HCT116 (cell line): ENCODE measurements at regions not wholly inside any gene's neighbourhood (a gene's known extent, or its start where the extent isn't known, plus 50 kb on each side); places are given as distances from the start of the nearest gene placed in this dataset.

ENCODE experiments used
- ATAC-seq: fragments of 200-7000 bp; cut with Tn5 transposase; 2 replicates; pipeline ENCODE4 v1.9.1; 2020; ENCODE audit warnings: mild to moderate bottlenecking, moderate library complexity
- BruUV-seq: library from RNA; stranded (reverse); fragments of 400-500 nt; replicated peaks from 2 replicates; lab custom pipeline; 2021; lab: Mats Ljungman, UMichigan
- CTCF ChIA-PET: fragments of 300-600 bp; sonication (Branson Sonifier 250); formaldehyde crosslinking; loops from one replicate; lab custom pipeline; 2021; ENCODE audit warnings: antibody characterized with exemption; lab: Charles Lee
- POLR2A ChIA-PET: fragments of 300-600, 350-600 bp; sonication (Branson Sonifier 250); formaldehyde crosslinking; loops from one replicate; lab custom pipeline; 2021; ENCODE audit warnings: antibody characterized with exemption; lab: Charles Lee
- RAD21 ChIA-PET, 2 experiments: fragments of 300-600 bp; sonication (Branson Sonifier 250); formaldehyde crosslinking; loops; one replicate each; lab custom pipeline; 2023; ENCODE audit warnings: low total read pairs in 2 of 2; ENCODE audit not compliant: uncharacterized antibody in 2 of 2, unreplicated experiment in 2 of 2, low non-redundant PET in 1 of 2; lab: Charles Lee
- DNase-seq: peaks from one replicate; pipeline ENCODE4 v3.0.0-alpha.2; 2010; ENCODE audit warnings: low read depth, low spot score
- H2AFZ ChIP-seq: fragments of 200-600 bp; shearing (Covaris generic), sonication (generic); 2 replicates; pipeline ENCODE4 v1.6.1; 2017; ENCODE audit warnings: low read depth, mixed run types, mixed read lengths, antibody characterized with exemption, low read length; ENCODE audit not compliant: poor library complexity, severe bottlenecking
- H3K27ac ChIP-seq: 2 replicates; pipeline ENCODE4 v1.5.1; 2012; ENCODE audit warnings: low read depth, low read length
- H3K27me3 ChIP-seq: fragments of 200-600 bp; sonication (generic); 2 replicates; pipeline ENCODE4 v1.6.1; 2016; ENCODE audit warnings: mixed run types, low read length, mixed read lengths; ENCODE audit not compliant: insufficient read depth
- H3K36me3 ChIP-seq, 2 experiments: fragments of 200-500 bp in 1 of 2; fragments of 200-600 bp in 1 of 2; sonication (Bioruptor generic) in 1 of 2; sonication (generic) in 1 of 2; 2 replicates each; pipeline versions ENCODE4 v1.5.1 to v1.6.1; 2014 to 2016; ENCODE audit warnings: low read length in 2 of 2, inconsistent platforms in 1 of 2, mixed read lengths in 1 of 2, mixed run types in 1 of 2; ENCODE audit not compliant: insufficient read depth in 2 of 2, control insufficient read depth in 1 of 2
- H3K4me1 ChIP-seq, 2 experiments: fragments of 200-600 bp in 1 of 2; sonication (generic) in 1 of 2; 2 replicates each; pipeline versions ENCODE4 v1.5.1 to v1.6.1; 2012 to 2017; ENCODE audit warnings: low read length in 2 of 2, inconsistent platforms in 1 of 2, mild to moderate bottlenecking in 1 of 2, mixed read lengths in 1 of 2, mixed run types in 1 of 2, moderate library complexity in 1 of 2; ENCODE audit not compliant: insufficient read depth in 2 of 2, control insufficient read depth in 1 of 2
- H3K4me2 ChIP-seq: fragments of 200-600 bp; sonication (generic); 2 replicates; pipeline ENCODE4 v1.6.1; 2017; ENCODE audit warnings: mixed run types, low read length, mixed read lengths
- H3K4me3 ChIP-seq, 2 experiments: fragments of 200-600 bp in 1 of 2; sonication (generic) in 1 of 2; replicated peaks in 1 of 2; 2 replicates each; pipeline ENCODE4 v1.5.1; 2011 to 2016; ENCODE audit warnings: low read length in 2 of 2, control low read depth in 1 of 2, low read depth in 1 of 2, mild to moderate bottlenecking in 1 of 2, mixed read lengths in 1 of 2, mixed run types in 1 of 2
- H3K79me2 ChIP-seq: fragments of 200-600 bp; sonication (generic); 2 replicates; pipeline ENCODE4 v1.6.1; 2017; ENCODE audit warnings: mild to moderate bottlenecking, mixed run types, low read length, moderate library complexity, mixed read lengths; ENCODE audit not compliant: insufficient read depth
- H3K9ac ChIP-seq: fragments of 200-600 bp; sonication (generic); 2 replicates; pipeline ENCODE4 v1.6.1; 2016; ENCODE audit warnings: low read length, mixed read lengths
- H3K9me2 ChIP-seq: fragments of 200-600 bp; sonication (generic), shearing (Covaris generic); 2 replicates; pipeline ENCODE4 v1.6.1; 2017; ENCODE audit warnings: mixed run types, mild to moderate bottlenecking, moderate library complexity; ENCODE audit not compliant: insufficient read depth
- H3K9me3 ChIP-seq, 2 experiments: fragments of 200-500 bp in 1 of 2; fragments of 200-600 bp in 1 of 2; sonication (Bioruptor generic) in 1 of 2; sonication (generic) in 1 of 2; 2 replicates each; pipeline ENCODE4 v1.6.1; 2014 to 2017; ENCODE audit warnings: low read length in 2 of 2, mixed read lengths in 2 of 2, inconsistent platforms in 1 of 2, low read depth in 1 of 2, mild to moderate bottlenecking in 1 of 2, mixed run types in 1 of 2, moderate library complexity in 1 of 2; ENCODE audit not compliant: control insufficient read depth in 1 of 2, insufficient read depth in 1 of 2
- H4K20me1 ChIP-seq: fragments of 200-600 bp; sonication (generic), shearing (Covaris generic); 2 replicates; pipeline ENCODE4 v1.6.1; 2017; ENCODE audit warnings: mixed run types, mild to moderate bottlenecking, moderate library complexity; ENCODE audit not compliant: insufficient read depth
- CBX3 ChIP-seq: IDR thresholded peaks from 2 replicates; pipeline ENCODE4 v1.6.1; 2012; ENCODE audit warnings: low read depth
- EZH2 ChIP-seq: fragments of 200-600 bp; sonication (generic); IDR thresholded peaks from 2 replicates; pipeline ENCODE4 v1.6.1; 2017; ENCODE audit warnings: antibody characterized with exemption, mixed run types
- JUND ChIP-seq: IDR thresholded peaks from 2 replicates; pipeline ENCODE4 v1.6.1; 2012
- POLR2AphosphoS5 ChIP-seq: IDR thresholded peaks from 2 replicates; pipeline ENCODE4 v1.6.1; 2011; ENCODE audit warnings: mild to moderate bottlenecking, low read depth, low read length, moderate library complexity
- SIN3A ChIP-seq: IDR thresholded peaks from 2 replicates; pipeline ENCODE4 v1.6.1; 2012; ENCODE audit warnings: low read depth
- TCF7L2 ChIP-seq: IDR thresholded peaks from 2 replicates; pipeline ENCODE4 v1.7.0; 2011; ENCODE audit warnings: borderline replicate concordance, inconsistent platforms; ENCODE audit not compliant: insufficient read depth, insufficient read length; ENCODE audit errors: extremely low read depth
- intact Hi-C: fragments of 100-400 bp; cut with micrococcal nuclease; formaldehyde crosslinking; loops from 2 replicates; pipeline ENCODE4 v1.10.0; 2022
- TF ChIP-seq, protein P1 (sequence below): IDR thresholded peaks from 2 replicates; pipeline ENCODE4 v1.6.1; 2011; ENCODE audit warnings: mild to moderate bottlenecking, low read length, moderate library complexity; ENCODE audit not compliant: insufficient replicate concordance; ENCODE audit errors: extremely low read depth
- TF ChIP-seq, protein P2 (sequence below): IDR thresholded peaks from 2 replicates; pipeline ENCODE4 v1.6.1; 2012; ENCODE audit warnings: low read depth

DNA sequence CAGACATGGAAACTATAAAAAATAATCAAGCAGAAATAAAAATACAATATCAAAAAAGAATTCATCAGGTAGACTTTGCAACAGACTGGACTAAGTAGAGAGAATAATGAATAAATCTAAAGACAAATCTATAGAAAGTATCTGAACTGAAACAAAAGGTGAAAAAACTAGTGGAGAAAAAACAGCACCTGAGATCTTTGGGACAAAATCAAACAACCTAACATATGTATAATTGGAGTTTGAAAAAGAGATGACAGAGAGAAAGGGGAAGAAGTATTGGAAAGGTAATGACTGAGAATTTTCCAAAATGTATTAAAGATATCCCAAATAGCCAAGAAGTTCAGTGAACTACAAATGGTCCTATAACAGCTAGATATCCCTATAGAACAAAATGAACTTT is 245.4 kb downstream of the IPO8 start:
- BruUV-seq, result no TSS peak
- H3K27ac ChIP-seq, result no peak overlapping the region
- H3K36me3 ChIP-seq, result no peaks in the 10 kb centered on the region
- H3K4me3 ChIP-seq, result no peak overlapping the region
- RAD21 ChIA-PET, result no interaction called here
- no peaks in the 10 kb centered on the region for H4K20me1 ChIP-seq
- no peaks in the 10 kb centered on the region for H3K4me1 ChIP-seq
- H3K9me3 ChIP-seq, result no peaks in the 10 kb centered on the region
- no peak overlapping the region for H3K4me2 ChIP-seq
- no peak for DNase-seq
- TF ChIP-seq POLR2AphosphoS5, result no peak
- no peak for TF ChIP-seq JUND
- TF ChIP-seq EZH2, result no peak
- no peak for TF ChIP-seq SIN3A
- TF ChIP-seq TCF7L2, result no peak
- TF ChIP-seq, protein P1, sequence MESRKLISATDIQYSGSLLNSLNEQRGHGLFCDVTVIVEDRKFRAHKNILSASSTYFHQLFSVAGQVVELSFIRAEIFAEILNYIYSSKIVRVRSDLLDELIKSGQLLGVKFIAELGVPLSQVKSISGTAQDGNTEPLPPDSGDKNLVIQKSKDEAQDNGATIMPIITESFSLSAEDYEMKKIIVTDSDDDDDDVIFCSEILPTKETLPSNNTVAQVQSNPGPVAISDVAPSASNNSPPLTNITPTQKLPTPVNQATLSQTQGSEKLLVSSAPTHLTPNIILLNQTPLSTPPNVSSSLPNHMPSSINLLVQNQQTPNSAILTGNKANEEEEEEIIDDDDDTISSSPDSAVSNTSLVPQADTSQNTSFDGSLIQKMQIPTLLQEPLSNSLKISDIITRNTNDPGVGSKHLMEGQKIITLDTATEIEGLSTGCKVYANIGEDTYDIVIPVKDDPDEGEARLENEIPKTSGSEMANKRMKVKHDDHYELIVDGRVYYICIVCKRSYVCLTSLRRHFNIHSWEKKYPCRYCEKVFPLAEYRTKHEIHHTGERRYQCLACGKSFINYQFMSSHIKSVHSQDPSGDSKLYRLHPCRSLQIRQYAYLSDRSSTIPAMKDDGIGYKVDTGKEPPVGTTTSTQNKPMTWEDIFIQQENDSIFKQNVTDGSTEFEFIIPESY, result no peak
- no peak for TF ChIP-seq CBX3
- TF ChIP-seq, protein P2, sequence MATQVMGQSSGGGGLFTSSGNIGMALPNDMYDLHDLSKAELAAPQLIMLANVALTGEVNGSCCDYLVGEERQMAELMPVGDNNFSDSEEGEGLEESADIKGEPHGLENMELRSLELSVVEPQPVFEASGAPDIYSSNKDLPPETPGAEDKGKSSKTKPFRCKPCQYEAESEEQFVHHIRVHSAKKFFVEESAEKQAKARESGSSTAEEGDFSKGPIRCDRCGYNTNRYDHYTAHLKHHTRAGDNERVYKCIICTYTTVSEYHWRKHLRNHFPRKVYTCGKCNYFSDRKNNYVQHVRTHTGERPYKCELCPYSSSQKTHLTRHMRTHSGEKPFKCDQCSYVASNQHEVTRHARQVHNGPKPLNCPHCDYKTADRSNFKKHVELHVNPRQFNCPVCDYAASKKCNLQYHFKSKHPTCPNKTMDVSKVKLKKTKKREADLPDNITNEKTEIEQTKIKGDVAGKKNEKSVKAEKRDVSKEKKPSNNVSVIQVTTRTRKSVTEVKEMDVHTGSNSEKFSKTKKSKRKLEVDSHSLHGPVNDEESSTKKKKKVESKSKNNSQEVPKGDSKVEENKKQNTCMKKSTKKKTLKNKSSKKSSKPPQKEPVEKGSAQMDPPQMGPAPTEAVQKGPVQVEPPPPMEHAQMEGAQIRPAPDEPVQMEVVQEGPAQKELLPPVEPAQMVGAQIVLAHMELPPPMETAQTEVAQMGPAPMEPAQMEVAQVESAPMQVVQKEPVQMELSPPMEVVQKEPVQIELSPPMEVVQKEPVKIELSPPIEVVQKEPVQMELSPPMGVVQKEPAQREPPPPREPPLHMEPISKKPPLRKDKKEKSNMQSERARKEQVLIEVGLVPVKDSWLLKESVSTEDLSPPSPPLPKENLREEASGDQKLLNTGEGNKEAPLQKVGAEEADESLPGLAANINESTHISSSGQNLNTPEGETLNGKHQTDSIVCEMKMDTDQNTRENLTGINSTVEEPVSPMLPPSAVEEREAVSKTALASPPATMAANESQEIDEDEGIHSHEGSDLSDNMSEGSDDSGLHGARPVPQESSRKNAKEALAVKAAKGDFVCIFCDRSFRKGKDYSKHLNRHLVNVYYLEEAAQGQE, result no peak
- TF ChIP-seq, all 23 proteins: peak for 0
- Histone ChIP-seq H3K27me3 (no peaks in the 10 kb centered on the region), H2AFZ (no peak overlapping the region), H3K79me2 (no peaks in the 10 kb centered on the region), H3K9me2 (no peaks in the 10 kb centered on the region), H3K9ac (no peak overlapping the region)
- POLR2A ChIA-PET, result no interaction called here
- intact Hi-C loops, result no loop called here
- ATAC-seq, result no peak
- CTCF ChIA-PET, result no interaction called here
